HepG2 (cell line): ENCODE measurements at regions not wholly inside any gene's neighbourhood (a gene's known extent, or its start where the extent isn't known, plus 50 kb on each side); places are given as distances from the start of the nearest gene placed in this dataset.

ENCODE experiments used
- ATAC-seq: fragments of 200-7000 bp; cut with Tn5 transposase; 3 replicates; pipeline ENCODE4 v1.9.1; 2020; ENCODE audit warnings: mild to moderate bottlenecking, moderate library complexity
- BruUV-seq: library from RNA; stranded (reverse); fragments of 400-500 nt; replicated peaks from 2 replicates; lab custom pipeline; 2021; lab: Mats Ljungman, UMichigan
- CTCF ChIA-PET: fragments of 300-600 bp; formaldehyde crosslinking; extraction: SDS; loops from one replicate; lab custom pipeline; 2021; ENCODE audit warnings: low total read pairs, inconsistent platforms, low intra/inter-chr PET ratio; lab: Yijun Ruan, JAX
- POLR2A ChIA-PET: fragments of 350-600 bp; sonication (Branson Sonifier 250); formaldehyde crosslinking; loops from one replicate; lab custom pipeline; 2020; ENCODE audit warnings: antibody characterized with exemption, inconsistent platforms; lab: Yijun Ruan, JAX
- DNase-seq: peaks from one replicate; pipeline ENCODE4 v3.0.0-alpha.2; 2015; ENCODE audit warnings: low spot score
- FAIRE-seq: peaks from 3 replicates; lab custom pipeline; 2011; peaks lifted over from hg19 to GRCh38; lab: Jason Lieb, UNC
- H2AFZ ChIP-seq: one replicate; pipeline ENCODE4 v1.6.1; 2011; ENCODE audit warnings: low read length, inconsistent platforms
- H3K27ac ChIP-seq: fragments of 300-600 bp; 3 replicates; pipeline ENCODE4 v1.8.0; 2011; ENCODE audit warnings: mixed run types, mild to moderate bottlenecking, mixed read lengths, low read length, inconsistent platforms; ENCODE audit not compliant: insufficient read depth; ENCODE audit errors: extremely low read length
- H3K27me3 ChIP-seq, 2 experiments: fragments of 200-600 bp in 1 of 2; 2 replicates in 1 of 2; 3 replicates in 1 of 2; pipeline versions ENCODE4 v1.6.0 to v1.8.0; 2011; ENCODE audit warnings: low read length in 2 of 2, mild to moderate bottlenecking in 2 of 2, moderate library complexity in 2 of 2, inconsistent platforms in 1 of 2; ENCODE audit not compliant: insufficient read depth in 2 of 2, control insufficient read depth in 1 of 2
- H3K36me3 ChIP-seq, 2 experiments: fragments of 200-600 bp in 1 of 2; replicated peaks in 1 of 2; 2 replicates in 1 of 2; 3 replicates in 1 of 2; pipeline versions ENCODE4 v1.5.1 to v1.8.0; 2011; ENCODE audit warnings: low read length in 2 of 2, inconsistent platforms in 1 of 2; ENCODE audit not compliant: insufficient read depth in 2 of 2, control insufficient read depth in 1 of 2
- H3K4me1 ChIP-seq: 2 replicates; pipeline ENCODE4 v1.5.1; 2012; ENCODE audit warnings: low read length, inconsistent platforms; ENCODE audit not compliant: insufficient read depth
- H3K4me2 ChIP-seq: 2 replicates; pipeline ENCODE4 v1.6.0; 2011; ENCODE audit warnings: low read depth, low read length, inconsistent platforms
- H3K4me3 ChIP-seq, 3 experiments: fragments of 200-600 bp in 1 of 3; sonication (generic), shearing (Covaris generic) in 1 of 3; replicated peaks in 1 of 3; 2 replicates each; pipeline ENCODE4 v1.5.1; 2011 to 2016; ENCODE audit warnings: low read length in 3 of 3, inconsistent platforms in 2 of 3, low read depth in 2 of 3, mild to moderate bottlenecking in 2 of 3, control low read depth in 1 of 3, mixed read lengths in 1 of 3; ENCODE audit not compliant: insufficient read depth in 1 of 3
- H3K79me2 ChIP-seq: one replicate; pipeline ENCODE4 v1.6.1; 2011; ENCODE audit warnings: low read length, inconsistent platforms; ENCODE audit not compliant: insufficient read depth
- H3K9ac ChIP-seq: 2 replicates; pipeline ENCODE4 v1.6.0; 2011; ENCODE audit warnings: mild to moderate bottlenecking, low read depth, low read length, inconsistent platforms; ENCODE audit not compliant: insufficient read depth
- H3K9me3 ChIP-seq: 2 replicates; pipeline ENCODE4 v1.5.1; 2012; ENCODE audit warnings: mild to moderate bottlenecking, low read length
- H4K20me1 ChIP-seq: 2 replicates; pipeline ENCODE4 v1.6.0; 2011; ENCODE audit warnings: inconsistent platforms, mild to moderate bottlenecking, low read length, moderate library complexity; ENCODE audit not compliant: insufficient read depth
- AGO1 ChIP-seq: fragments of 200-400 bp; formaldehyde crosslinking; IDR thresholded peaks from 2 replicates; pipeline ENCODE4 v1.6.1; 2017; ENCODE audit warnings: mild to moderate bottlenecking, low read depth, low read length, moderate library complexity; ENCODE audit not compliant: poor library complexity, severe bottlenecking
- AHR ChIP-seq: IDR thresholded peaks from 2 replicates; pipeline ENCODE4 v1.6.1; 2018; ENCODE audit warnings: missing genetic modification reagents, missing compliant biosample characterization
- CCAR2 ChIP-seq: fragments of 200-400 bp; formaldehyde crosslinking; optimal IDR thresholded peaks from 2 replicates; pipeline ENCODE3; 2018; ENCODE audit warnings: low read depth, mild to moderate bottlenecking, low read length, moderate library complexity
- FIP1L1 ChIP-seq: fragments of 200-400 bp; formaldehyde crosslinking; IDR thresholded peaks from 2 replicates; pipeline ENCODE4 v1.6.1; 2018; ENCODE audit warnings: low read depth, mild to moderate bottlenecking, low read length, moderate library complexity, borderline replicate concordance; ENCODE audit not compliant: insufficient read depth
- NR3C1 ChIP-seq: sonication (generic); formaldehyde crosslinking; IDR thresholded peaks from 2 replicates; pipeline ENCODE4 v1.4.0; 2020; ENCODE audit warnings: missing genetic modification reagents
- TRIM24 ChIP-seq: sonication (generic); formaldehyde crosslinking; IDR thresholded peaks from 2 replicates; pipeline ENCODE4 v1.8.0; 2022; ENCODE audit warnings: mild to moderate bottlenecking, missing genetic modification reagents
- ZNF207 ChIP-seq: fragments of 450-650 bp; IDR thresholded peaks from 2 replicates; pipeline ENCODE4 v1.6.1; 2016; ENCODE audit warnings: antibody characterized with exemption, borderline replicate concordance
- ZNF333 ChIP-seq: sonication (generic); formaldehyde crosslinking; IDR thresholded peaks from 2 replicates; pipeline ENCODE4 v1.4.0; 2020; ENCODE audit warnings: mild to moderate bottlenecking, missing genetic modification reagents, borderline replicate concordance
- ZNF354B ChIP-seq: sonication (generic); formaldehyde crosslinking; IDR thresholded peaks from 2 replicates; pipeline ENCODE4 v1.8.0; 2022; ENCODE audit warnings: mild to moderate bottlenecking, missing genetic modification reagents
- ZNF841 ChIP-seq: sonication (generic); formaldehyde crosslinking; IDR thresholded peaks from 2 replicates; pipeline ENCODE4 v1.8.1; 2023; ENCODE audit warnings: missing genetic modification reagents, borderline replicate concordance
- WGBS: methylation state at CpG from one replicate; pipeline ENCODE4 v1.1.6; 2017; ENCODE audit warnings: low lambda C conversion rate; 5-methylcytosine and 5-hydroxymethylcytosine counted together
- in situ Hi-C: cut with HindIII; loops from 2 replicates; pipeline ENCODE4 v1.10.0; 2017; ENCODE audit warnings: low pct_unique_long_range_greater_than_20kb; ENCODE audit not compliant: extremely low pct_ligation_motif_present
- intact Hi-C: fragments of 100-400 bp; cut with micrococcal nuclease; formaldehyde crosslinking; loops from one replicate; pipeline ENCODE4 v1.10.0; 2022; ENCODE audit not compliant: unreplicated experiment
- TF ChIP-seq, protein P1 (sequence below): sonication (generic); formaldehyde crosslinking; IDR thresholded peaks from 2 replicates; pipeline ENCODE4 v1.4.0; 2020; ENCODE audit warnings: mild to moderate bottlenecking, missing genetic modification reagents

DNA sequence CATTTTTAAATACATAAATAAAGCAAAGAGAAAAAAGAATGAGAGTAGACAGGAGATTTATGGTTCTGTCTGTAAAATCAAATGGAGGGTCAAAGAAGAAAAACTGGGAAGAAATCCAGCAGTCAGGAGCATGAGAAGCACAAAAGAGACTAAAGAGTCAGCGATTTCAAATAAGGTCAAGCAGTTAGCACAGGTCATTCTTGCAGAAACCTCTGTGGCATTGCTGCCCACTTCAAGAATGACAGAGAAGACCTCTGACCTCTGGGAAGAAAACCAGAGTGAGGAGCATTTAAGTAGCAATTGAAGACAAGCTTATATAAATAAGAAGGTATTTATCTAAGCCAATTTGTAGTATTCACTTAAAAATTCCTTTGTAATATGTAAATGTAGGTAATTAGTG, 172.0 kb upstream of the SPOPL start:
- Histone ChIP-seq H3K27ac (no peak overlapping the region), H3K36me3 (no peaks in the 10 kb centered on the region), H3K79me2 (no peaks in the 10 kb centered on the region), H3K4me1 (peaks cover 15% of the 10 kb centered on the region), H3K4me2 (no peak overlapping the region), H3K4me3 (no peak overlapping the region), H2AFZ (no peak overlapping the region), H3K27me3 (no peaks in the 10 kb centered on the region; a peak in 1 of 5 replicates), H3K9me3 (no peaks in the 10 kb centered on the region), H3K9ac (no peak overlapping the region), H4K20me1 (no peaks in the 10 kb centered on the region)
- ChIA-PET POLR2A (no interaction called here), CTCF (no interaction called here)
- ATAC-seq (no peak), FAIRE-seq (no peak), DNase-seq (no peak)
- TF ChIP-seq AHR (no peak), ZNF207 (no peak), FIP1L1 (no peak), ZNF841 (no peak)
- TF ChIP-seq, protein P1, sequence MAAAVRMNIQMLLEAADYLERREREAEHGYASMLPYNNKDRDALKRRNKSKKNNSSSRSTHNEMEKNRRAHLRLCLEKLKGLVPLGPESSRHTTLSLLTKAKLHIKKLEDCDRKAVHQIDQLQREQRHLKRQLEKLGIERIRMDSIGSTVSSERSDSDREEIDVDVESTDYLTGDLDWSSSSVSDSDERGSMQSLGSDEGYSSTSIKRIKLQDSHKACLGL (CRISPR knock-in tag): no peak
- intact Hi-C loops (no loop called here), in situ Hi-C loops (no loop called here)
- WGBS: 47% methylated on average over 1 of the region's 1 CpG
- no TSS peak for BruUV-seq

DNA sequence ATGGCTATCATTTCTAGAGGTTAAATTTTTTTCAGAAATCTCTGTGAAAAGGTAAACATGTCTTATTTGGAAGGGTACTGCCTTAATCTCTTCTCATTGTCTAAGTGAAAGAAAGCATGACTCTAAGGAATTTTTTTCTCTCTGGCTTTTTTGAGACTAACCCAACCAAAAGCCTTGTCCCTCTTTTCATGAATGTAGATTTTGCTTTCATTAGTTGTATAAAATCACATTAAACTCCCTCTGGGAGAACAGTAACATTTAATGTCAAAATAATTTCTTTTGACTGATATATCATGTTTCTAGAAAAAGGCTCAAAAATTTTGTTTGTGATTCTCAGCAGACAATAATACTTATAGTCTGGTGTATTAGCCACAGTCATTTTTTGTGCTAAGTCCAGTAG, 168.4 kb upstream of the SPOPL start:
- no peaks in the 10 kb centered on the region for H3K79me2 ChIP-seq
- POLR2A ChIA-PET: no interaction called here
- H4K20me1 ChIP-seq: no peaks in the 10 kb centered on the region
- no peak overlapping the region for H3K9ac ChIP-seq
- H3K4me2 ChIP-seq: no peak overlapping the region
- BruUV-seq: no TSS peak
- no peak for FAIRE-seq
- peaks cover 15% of the 10 kb centered on the region for H3K4me1 ChIP-seq
- in situ Hi-C loops: no loop called here
- no peak for DNase-seq
- H3K27me3 ChIP-seq: no peaks in the 10 kb centered on the region
- H3K36me3 ChIP-seq: no peaks in the 10 kb centered on the region
- intact Hi-C loops: no loop called here
- no peak overlapping the region for H3K27ac ChIP-seq
- no peak overlapping the region for H2AFZ ChIP-seq
- no peak for ATAC-seq
- CTCF ChIA-PET: no interaction called here
- H3K9me3 ChIP-seq: no peaks in the 10 kb centered on the region
- no peak for TF ChIP-seq TRIM24 (CRISPR knock-in tag)
- no peak for TF ChIP-seq ZNF354B (CRISPR knock-in tag)
- no peak for TF ChIP-seq NR3C1 (CRISPR knock-in tag)
- no peak for TF ChIP-seq AGO1
- no peak for TF ChIP-seq ZNF333 (CRISPR knock-in tag)
- no peak for TF ChIP-seq CCAR2
- H3K4me3 ChIP-seq: no peak overlapping the region
